H1 (cell line): ENCODE measurements at regions not wholly inside any gene's neighbourhood (a gene's known extent, or its start where the extent isn't known, plus 50 kb on each side); places are given as distances from the start of the nearest gene placed in this dataset.

Source experiments
- CTCF ChIA-PET: fragments of 300-600 bp; sonication (Branson Sonifier 250); formaldehyde crosslinking; loops from one replicate; lab custom pipeline; 2021; ENCODE audit not compliant: partially characterized antibody; lab: Charles Lee
- POLR2A ChIA-PET: fragments of 300-600 bp; sonication (Branson Sonifier 250); formaldehyde crosslinking; loops from one replicate; lab custom pipeline; 2021; ENCODE audit warnings: inconsistent platforms; ENCODE audit not compliant: partially characterized antibody; lab: Charles Lee
- DNase-seq, 2 experiments: peaks; one replicate each; pipeline versions ENCODE4 v3.0.0 to v3.0.0-alpha.2; 2010 to 2022; ENCODE audit warnings: low spot score in 2 of 2, low read depth in 1 of 2, mixed read lengths in 1 of 2
- FAIRE-seq: peaks from 2 replicates; lab custom pipeline; 2011; peaks lifted over from hg19 to GRCh38; lab: Jason Lieb, UNC
- H2AFZ ChIP-seq: 2 replicates; pipeline ENCODE4 v1.8.1; 2012; ENCODE audit warnings: low read length, inconsistent platforms
- H2AK5ac ChIP-seq: 2 replicates; pipeline ENCODE4 v1.6.1; 2013; ENCODE audit warnings: low read depth, low read length
- H2BK120ac ChIP-seq: replicated peaks from 2 replicates; pipeline ENCODE3; 2013; ENCODE audit warnings: low read depth, low read length, inconsistent platforms
- H2BK12ac ChIP-seq: 2 replicates; pipeline ENCODE4 v1.6.1; 2013; ENCODE audit warnings: low read depth, low read length
- H2BK15ac ChIP-seq: 2 replicates; pipeline ENCODE4 v1.6.1; 2013; ENCODE audit warnings: low read length
- H2BK20ac ChIP-seq: 2 replicates; pipeline ENCODE4 v1.6.1; 2013; ENCODE audit warnings: low read length
- H2BK5ac ChIP-seq: 2 replicates; pipeline ENCODE4 v1.6.1; 2013; ENCODE audit warnings: low read depth, low read length
- H3K14ac ChIP-seq: 2 replicates; pipeline ENCODE4 v1.6.1; 2013; ENCODE audit warnings: inconsistent platforms; ENCODE audit not compliant: insufficient read length
- H3K18ac ChIP-seq: 2 replicates; pipeline ENCODE4 v1.6.1; 2013; ENCODE audit warnings: low read length; ENCODE audit errors: extremely low read depth
- H3K23ac ChIP-seq: 2 replicates; pipeline ENCODE4 v1.6.1; 2013; ENCODE audit warnings: inconsistent platforms; ENCODE audit not compliant: insufficient read length
- H3K23me2 ChIP-seq: 2 replicates; pipeline ENCODE4 v1.6.1; 2013; ENCODE audit warnings: low read depth, low read length
- H3K27ac ChIP-seq: 2 replicates; pipeline ENCODE4 v1.6.1; 2011; ENCODE audit warnings: low read depth, low read length, inconsistent platforms
- H3K27me3 ChIP-seq, 4 experiments: replicated peaks in 1 of 4; 1 replicate in 1 of 4; 2 replicates in 3 of 4; pipeline versions ENCODE4 v1.6.1 to v1.8.1; 2011 to 2013; ENCODE audit warnings: low read length in 3 of 4, mild to moderate bottlenecking in 3 of 4, inconsistent platforms in 2 of 4, mixed read lengths in 2 of 4, moderate library complexity in 1 of 4; ENCODE audit not compliant: control insufficient read depth in 3 of 4, insufficient read depth in 3 of 4; ENCODE audit errors: extremely low read depth in 1 of 4
- H3K36me3 ChIP-seq, 4 experiments: 2 replicates each; pipeline versions ENCODE4 v1.6.1 to v1.8.1; 2011 to 2013; ENCODE audit warnings: mild to moderate bottlenecking in 4 of 4, low read length in 3 of 4, moderate library complexity in 2 of 4, control low read depth in 1 of 4, inconsistent platforms in 1 of 4; ENCODE audit not compliant: insufficient read depth in 4 of 4, control insufficient read depth in 2 of 4
- H3K4ac ChIP-seq: replicated peaks from 2 replicates; pipeline ENCODE3; 2013; ENCODE audit warnings: low read length, low read depth, mixed read lengths, inconsistent platforms; ENCODE audit not compliant: insufficient read length
- H3K4me1 ChIP-seq, 4 experiments: replicated peaks in 1 of 4; 1 replicate in 1 of 4; 2 replicates in 3 of 4; pipeline versions ENCODE4 v1.6.1 to v1.8.1; 2011 to 2013; ENCODE audit warnings: low read length in 3 of 4, inconsistent platforms in 2 of 4, mixed read lengths in 1 of 4; ENCODE audit not compliant: insufficient read depth in 4 of 4, control insufficient read depth in 3 of 4
- H3K4me2 ChIP-seq, 2 experiments: 2 replicates each; pipeline versions ENCODE4 v1.6.1 to v1.8.1; 2011 to 2013; ENCODE audit warnings: low read depth in 2 of 2, low read length in 2 of 2, control low read depth in 1 of 2, inconsistent platforms in 1 of 2, mild to moderate bottlenecking in 1 of 2; ENCODE audit not compliant: insufficient read depth in 1 of 2
- H3K4me3 ChIP-seq, 4 experiments: fragments of 200-600, 300-600 bp in 1 of 4; sonication (generic), shearing (Covaris generic), sonication (Bioruptor Twin) in 1 of 4; 2 replicates each; pipeline versions ENCODE4 v1.5.1 to v1.8.1; 2011 to 2016; ENCODE audit warnings: low read length in 4 of 4, low read depth in 3 of 4, control low read depth in 2 of 4, inconsistent platforms in 2 of 4, mild to moderate bottlenecking in 2 of 4, mixed read lengths in 1 of 4, moderate library complexity in 1 of 4; ENCODE audit not compliant: insufficient read depth in 2 of 4; ENCODE audit errors: extremely low read depth in 1 of 4
- H3K56ac ChIP-seq: replicated peaks from 2 replicates; pipeline ENCODE3; 2013; ENCODE audit warnings: low read depth, mild to moderate bottlenecking, mixed read lengths, low read length, inconsistent platforms; ENCODE audit not compliant: insufficient read length
- H3K79me1 ChIP-seq: 2 replicates; pipeline ENCODE4 v1.6.1; 2013; ENCODE audit warnings: low read depth, low read length, control low read depth
- H3K79me2 ChIP-seq, 2 experiments: 2 replicates each; pipeline versions ENCODE4 v1.6.1 to v1.8.1; 2012 to 2013; ENCODE audit warnings: low read length in 2 of 2, mild to moderate bottlenecking in 2 of 2, inconsistent platforms in 1 of 2; ENCODE audit not compliant: insufficient read depth in 2 of 2, control insufficient read depth in 1 of 2
- H3K9ac ChIP-seq, 4 experiments: replicated peaks in 1 of 4; 1 replicate in 1 of 4; 2 replicates in 3 of 4; pipeline versions ENCODE4 v1.6.1 to v1.8.1; 2011 to 2013; ENCODE audit warnings: low read depth in 3 of 4, low read length in 3 of 4, control low read depth in 2 of 4, mild to moderate bottlenecking in 2 of 4, moderate library complexity in 2 of 4, inconsistent platforms in 1 of 4; ENCODE audit errors: extremely low read depth in 1 of 4
- H3K9me3 ChIP-seq, 2 experiments: 2 replicates each; pipeline versions ENCODE4 v1.6.1 to v1.8.1; 2012 to 2013; ENCODE audit warnings: mild to moderate bottlenecking in 2 of 2, moderate library complexity in 2 of 2, control low read depth in 1 of 2, inconsistent platforms in 1 of 2, low read depth in 1 of 2, low read length in 1 of 2, mixed read lengths in 1 of 2; ENCODE audit not compliant: insufficient read depth in 2 of 2
- H4K20me1 ChIP-seq, 2 experiments: replicated peaks in 1 of 2; 2 replicates each; pipeline versions ENCODE3 to v1.8.1; 2011 to 2013; ENCODE audit warnings: inconsistent platforms in 2 of 2, low read length in 2 of 2, mild to moderate bottlenecking in 1 of 2; ENCODE audit not compliant: insufficient read depth in 2 of 2, control insufficient read depth in 1 of 2
- H4K5ac ChIP-seq: 2 replicates; pipeline ENCODE4 v1.6.1; 2013; ENCODE audit warnings: low read length, low read depth, mixed read lengths, inconsistent platforms; ENCODE audit not compliant: insufficient read length
- H4K8ac ChIP-seq: 2 replicates; pipeline ENCODE4 v1.8.0; 2013; ENCODE audit warnings: mild to moderate bottlenecking, moderate library complexity, low read length, inconsistent platforms; ENCODE audit not compliant: insufficient read depth; ENCODE audit errors: extremely low read depth
- H4K91ac ChIP-seq: replicated peaks from 2 replicates; pipeline ENCODE3; 2013; ENCODE audit warnings: low read length, mixed read lengths, inconsistent platforms; ENCODE audit not compliant: insufficient read length
- ATF2 ChIP-seq: IDR thresholded peaks from 2 replicates; pipeline ENCODE4 v1.6.1; 2012; ENCODE audit warnings: low read length, inconsistent platforms
- BACH1 ChIP-seq: IDR thresholded peaks from 2 replicates; pipeline ENCODE4 v1.6.1; 2012; ENCODE audit warnings: low read length, improper control_type of control experiment
- BCL11A ChIP-seq, 2 experiments: IDR thresholded peaks; one replicate each; pipeline ENCODE4 v1.6.1; 2011; ENCODE audit warnings: low read depth in 2 of 2, low read length in 2 of 2, mild to moderate bottlenecking in 2 of 2
- CBX5 ChIP-seq: fragments of 300-800, 300-1000 bp; sonication (generic); IDR thresholded peaks from 2 replicates; pipeline ENCODE4 v1.7.1; 2016; ENCODE audit warnings: antibody characterized with exemption, low read length, low read depth
- CEBPB ChIP-seq: IDR thresholded peaks from 2 replicates; pipeline ENCODE4 v1.6.1; 2012; ENCODE audit warnings: low read depth, low read length
- EP300 ChIP-seq, 2 experiments: IDR thresholded peaks; 1 replicate in 1 of 2; 2 replicates in 1 of 2; pipeline ENCODE4 v1.6.1; 2011 to 2012; ENCODE audit warnings: low read depth in 2 of 2, low read length in 2 of 2, mild to moderate bottlenecking in 2 of 2, borderline replicate concordance in 1 of 2, inconsistent platforms in 1 of 2, moderate library complexity in 1 of 2
- HDAC6 ChIP-seq: IDR thresholded peaks from one replicate; pipeline ENCODE4 v1.7.1; 2012; ENCODE audit warnings: low read depth, mild to moderate bottlenecking, inconsistent platforms, low read length, moderate library complexity
- PHF8 ChIP-seq: fragments of 200-600 bp; sonication (generic); conservative IDR thresholded peaks from 2 replicates; pipeline ENCODE4 v1.7.1; 2012; ENCODE audit warnings: low read depth, mild to moderate bottlenecking, inconsistent platforms, low read length, moderate library complexity
- POU5F1 ChIP-seq: IDR thresholded peaks from 2 replicates; pipeline ENCODE4 v1.6.1; 2011; ENCODE audit warnings: low read depth, mild to moderate bottlenecking, low read length, moderate library complexity
- SIN3A ChIP-seq, 2 experiments: IDR thresholded peaks in 1 of 2; conservative IDR thresholded peaks in 1 of 2; 2 replicates each; pipeline ENCODE4 v1.6.1; 2011 to 2012; ENCODE audit warnings: low read length in 2 of 2, improper control_type of control experiment in 1 of 2, low read depth in 1 of 2, mild to moderate bottlenecking in 1 of 2
- SIX5 ChIP-seq: IDR thresholded peaks from 2 replicates; pipeline ENCODE4 v1.6.1; 2011; ENCODE audit warnings: mild to moderate bottlenecking, low read depth, low read length
- SP2 ChIP-seq: IDR thresholded peaks from 2 replicates; pipeline ENCODE4 v1.6.1; 2012; ENCODE audit warnings: mild to moderate bottlenecking, low read length, inconsistent platforms
- TEAD4 ChIP-seq: IDR thresholded peaks from 2 replicates; pipeline ENCODE4 v1.6.1; 2012; ENCODE audit warnings: low read depth, low read length, inconsistent platforms, mixed read lengths
- YY1 ChIP-seq: IDR thresholded peaks from 2 replicates; pipeline ENCODE4 v1.6.1; 2011; ENCODE audit warnings: low read depth, mild to moderate bottlenecking, low read length
- WGBS, 2 experiments: shearing (Covaris generic) in 1 of 2; methylation state at CpG; one replicate each; pipeline versions ENCODE4 v1.1.6 to v1.1.7; 2013 to 2015; ENCODE audit warnings: low lambda C conversion rate in 2 of 2, mixed read lengths in 2 of 2, inconsistent platforms in 1 of 2, low coverage in 1 of 2, missing lambda C conversion rate in 1 of 2; ENCODE audit not compliant: insufficient replicate concordance in 2 of 2, insufficient coverage in 1 of 2, insufficient read length in 1 of 2; ENCODE audit errors: extremely low coverage in 1 of 2, missing lambda C conversion rate in 1 of 2; 5-methylcytosine and 5-hydroxymethylcytosine counted together

DNA sequence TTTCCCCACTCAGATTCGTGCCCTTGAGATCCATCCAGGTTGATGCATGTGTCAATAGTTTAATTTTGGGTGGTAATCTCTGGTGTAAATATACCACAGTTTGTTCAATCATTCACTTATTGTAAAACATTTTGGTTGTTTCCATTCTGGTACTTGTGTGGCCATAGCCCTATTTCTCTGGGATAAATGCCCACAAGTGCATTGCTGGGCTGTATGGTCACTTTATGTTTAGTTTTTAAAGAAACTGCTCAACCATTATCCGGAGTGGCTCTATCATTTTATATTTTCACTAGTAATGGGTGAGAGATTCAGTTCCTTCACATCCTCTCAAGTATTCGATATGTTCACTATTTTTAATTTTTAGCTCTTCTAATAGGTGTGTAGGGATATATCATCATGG, 60.7 kb upstream of the RNF24 start:
- POLR2A ChIA-PET: interaction anchor here (1.1 kb wide), 1 partner anchor 186 kb away, joined by 3 read pairs; no protein-coding TSS in a partner anchor
- Histone ChIP-seq H2AFZ (no peak overlapping the region), H3K18ac (no peak overlapping the region), H2BK12ac (no peak overlapping the region), H2AK5ac (no peak overlapping the region), H3K56ac (no peak overlapping the region), H3K23ac (no peak overlapping the region), H4K5ac (no peak overlapping the region), H2BK5ac (no peak overlapping the region), H3K79me2 (no peaks in the 10 kb centered on the region), H3K4me1 (peaks cover 0 to 3% (median 0%) of the 10 kb centered on the region in 4 experiments; a peak in 1 of 7 replicates), H4K20me1 (no peaks in the 10 kb centered on the region), H3K27ac (no peak overlapping the region), H3K9me3 (no peaks in the 10 kb centered on the region), H4K8ac (no peak overlapping the region), H3K4me2 (no peak overlapping the region), H3K4me3 (no peak overlapping the region), H3K79me1 (no peaks in the 10 kb centered on the region), H3K9ac (no peak overlapping the region), H2BK120ac (no peak overlapping the region), H2BK20ac (no peak overlapping the region), H3K4ac (no peak overlapping the region), H3K36me3 (no peaks in the 10 kb centered on the region), H2BK15ac (no peak overlapping the region), H3K23me2 (no peaks in the 10 kb centered on the region), H3K27me3 (no peaks in the 10 kb centered on the region), H3K14ac (no peak overlapping the region), H4K91ac (no peak overlapping the region)
- no peak for DNase-seq
- 97% methylated on average over 3 of the region's 3 CpGs; no CpG with 5 or more reads in 1 of the 2 experiments for WGBS, 2 experiments
- CTCF ChIA-PET: interaction anchor here (1.0 kb wide), 1 partner anchor 10 kb away, joined by 3 read pairs; no protein-coding TSS in a partner anchor
- FAIRE-seq: no peak
- TF ChIP-seq PHF8: no peak
- TF ChIP-seq BACH1: no peak
- TF ChIP-seq SP2: no peak
- TF ChIP-seq CEBPB: no peak
- no peak for TF ChIP-seq EP300 (IDR thresholded peaks at IDR 0.05; ENCODE audit: borderline replicate concordance in 1 of 2, low read depth in 2 of 2, low read length in 2 of 2)
- TF ChIP-seq YY1: no peak
- TF ChIP-seq CBX5: no peak
- TF ChIP-seq HDAC6: no peak
- TF ChIP-seq TEAD4: no peak
- TF ChIP-seq BCL11A (IDR thresholded peaks at IDR 0.05; ENCODE audit: low read depth in 2 of 2, low read length in 2 of 2): no peak
- no peak for TF ChIP-seq ATF2
- no peak for TF ChIP-seq SIN3A (conservative IDR thresholded peaks at IDR 0.05 in 1 of 2, IDR thresholded peaks at IDR 0.05 in 1 of 2; ENCODE audit: low read depth in 1 of 2, low read length in 2 of 2)
- TF ChIP-seq POU5F1: no peak
- no peak for TF ChIP-seq SIX5
